Cerebellar cortex (tissue), 1 donor: ENCODE measurements at regions not wholly inside any gene's neighbourhood (a gene's known extent, or its start where the extent isn't known, plus 50 kb on each side); places are given as distances from the start of the nearest gene placed in this dataset.
A peak's percentile ranks its signal among the peaks of the same experiment; 100 is the strongest.
"Not testable (repeated sequence)": the region's sequence is repeated elsewhere in the genome, so short reads cannot be mapped to it uniquely, and the experiment has no call there.

Experiments used
- DNase-seq: peaks from one replicate; pipeline ENCODE4 v3.0.0-alpha.2; 2015; ENCODE audit warnings: low spot score

DNA sequence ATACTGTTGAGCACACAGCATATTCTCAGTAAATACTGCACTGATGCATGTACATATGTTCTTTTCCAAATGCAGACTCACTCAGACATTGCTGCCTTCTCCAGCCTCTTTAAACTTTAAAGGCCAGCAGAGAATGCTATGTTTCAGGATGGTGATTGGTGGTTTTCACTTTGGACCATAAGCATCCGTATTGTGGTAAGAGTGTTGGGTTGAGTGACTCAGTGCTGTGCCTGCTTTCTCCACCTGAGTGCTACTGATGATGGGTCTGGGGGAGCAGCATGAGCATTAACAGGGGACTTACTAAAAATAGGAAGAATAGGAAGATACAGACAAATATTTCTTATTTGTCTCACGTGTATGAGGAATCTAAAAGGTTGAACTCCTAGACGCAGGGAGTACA, 56.3 kb upstream of the ZNF92 start:
- DNase-seq: no peak

DNA sequence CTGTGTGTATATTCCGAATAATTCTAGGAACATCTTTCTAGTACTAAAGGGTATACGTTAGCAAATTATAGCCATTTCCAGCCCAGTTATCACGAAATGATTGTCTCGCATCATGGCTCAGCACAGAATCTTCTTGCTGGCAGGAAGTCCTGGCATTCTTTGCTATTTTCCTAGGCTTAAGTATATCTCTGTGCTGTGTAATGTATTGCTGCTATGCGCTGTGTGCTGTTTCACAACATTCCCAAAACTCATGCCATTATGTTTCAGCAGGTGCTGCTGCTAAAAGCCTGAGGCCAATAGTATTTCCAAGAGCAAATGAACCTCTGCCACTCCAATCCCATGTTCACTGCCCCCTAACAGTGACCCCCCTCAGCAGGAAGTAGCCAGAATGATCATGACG, 62.9 kb upstream of the ZNF92 start:
- DNase-seq: no peak

DNA sequence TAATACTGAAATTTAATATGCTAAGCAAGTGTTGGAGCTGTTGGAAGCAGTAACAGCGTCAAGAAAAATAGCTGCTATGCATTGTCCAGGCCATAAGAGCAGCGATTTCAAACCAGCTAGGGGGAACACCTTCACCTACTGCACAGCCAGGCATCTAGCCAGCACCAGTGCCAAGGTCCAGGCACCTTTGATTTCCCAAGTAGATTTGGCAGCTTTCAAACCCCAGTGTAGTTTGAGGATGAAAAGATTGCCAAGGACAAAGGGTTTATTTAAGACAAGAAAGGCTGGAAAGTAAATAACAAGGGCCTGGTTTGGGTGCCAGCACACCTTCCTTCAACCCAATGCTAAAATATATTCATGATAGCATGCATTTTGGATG, 65.4 kb upstream of the ZNF92 start:
- no peak for DNase-seq

DNA sequence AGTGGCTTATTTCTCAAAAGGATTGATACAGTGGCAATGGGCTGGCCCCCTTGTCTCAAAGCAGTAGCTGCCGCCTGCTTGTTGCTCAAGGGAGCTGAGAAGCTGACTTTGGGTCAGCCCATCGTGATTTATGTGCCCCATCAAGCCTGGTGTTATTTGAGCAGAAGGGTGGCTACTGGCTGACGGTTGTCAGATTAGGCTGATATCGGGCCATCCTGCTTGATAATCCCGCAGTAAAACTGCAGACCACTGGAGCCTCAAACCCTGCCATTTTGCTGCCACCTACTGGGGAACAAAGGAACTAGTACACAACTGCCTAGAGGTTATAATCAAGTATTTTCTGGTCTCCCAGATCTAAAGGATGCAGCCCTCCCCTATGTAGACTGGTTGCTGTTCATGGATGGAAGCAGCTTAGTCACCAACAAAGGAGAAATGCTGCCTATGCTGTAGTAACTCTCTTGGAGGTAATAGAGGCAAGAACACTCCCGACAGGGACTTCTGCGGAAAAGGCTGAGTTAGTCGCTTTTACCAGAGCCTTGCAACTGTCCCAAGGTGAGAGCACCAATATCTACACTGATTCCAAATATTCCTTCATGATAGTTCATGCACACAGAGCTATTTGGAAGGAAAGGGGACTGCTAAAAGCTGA, 65.9 kb upstream of the ZNF92 start:
- peak; percentile 84 for DNase-seq

DNA sequence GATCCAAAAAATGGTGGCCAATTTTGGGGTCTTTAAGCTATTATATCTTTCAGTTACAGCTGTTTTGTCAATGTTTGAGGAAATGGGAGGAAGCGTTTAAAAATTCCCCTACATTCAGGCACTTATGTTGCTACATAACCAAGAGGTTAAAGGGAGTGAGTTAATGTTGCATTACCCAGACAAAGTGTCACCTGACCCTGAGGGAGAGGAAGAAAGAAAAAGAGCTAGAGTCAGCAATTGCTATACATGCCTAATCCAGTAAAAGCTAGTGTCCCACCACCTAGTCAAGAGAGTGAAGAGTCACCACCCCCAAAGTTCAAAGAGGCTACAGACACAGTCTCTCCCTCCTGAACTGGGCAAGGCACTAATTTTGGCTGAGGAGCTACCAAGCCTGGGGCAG, 69.5 kb upstream of the ZNF92 start:
- DNase-seq: no peak

DNA sequence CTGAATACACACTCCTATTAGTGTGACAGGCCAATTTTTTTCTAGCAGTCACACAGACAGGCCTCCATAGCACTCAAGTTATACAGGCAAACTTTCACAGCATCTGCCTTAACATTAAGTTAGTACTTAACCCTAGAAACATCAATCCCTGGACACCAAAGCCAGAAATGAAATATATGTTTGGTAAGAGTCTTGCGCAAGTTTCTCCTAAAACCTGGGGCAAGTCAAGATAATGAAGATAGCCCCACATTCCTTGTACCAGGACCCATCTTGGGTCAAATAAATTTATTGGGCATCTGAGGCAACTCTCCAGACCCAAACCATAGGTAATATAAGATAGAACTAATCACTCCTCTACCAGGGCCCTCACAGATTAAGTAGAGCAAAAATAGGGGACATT, 70.8 kb upstream of the ZNF92 start:
- no peak for DNase-seq

DNA sequence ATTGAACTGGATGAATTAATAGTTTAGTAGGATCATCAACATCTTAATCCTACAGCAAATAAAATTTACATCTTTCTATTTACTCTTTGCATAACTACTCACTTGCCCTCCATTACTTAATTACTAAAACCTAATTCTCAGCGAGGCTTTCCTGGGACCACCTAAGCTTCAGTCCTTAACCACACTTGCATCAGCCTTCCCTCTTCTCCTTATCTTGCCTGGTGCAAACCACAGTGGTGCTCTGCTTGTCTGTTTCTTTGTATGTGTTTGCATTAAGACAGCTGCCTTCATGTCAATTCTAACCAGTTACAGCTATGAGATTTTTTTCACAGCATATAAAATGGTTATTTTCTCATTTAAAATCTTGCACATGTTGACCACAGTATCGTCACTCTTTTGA, 72.6 kb upstream of the ZNF92 start:
- DNase-seq: no peak

DNA sequence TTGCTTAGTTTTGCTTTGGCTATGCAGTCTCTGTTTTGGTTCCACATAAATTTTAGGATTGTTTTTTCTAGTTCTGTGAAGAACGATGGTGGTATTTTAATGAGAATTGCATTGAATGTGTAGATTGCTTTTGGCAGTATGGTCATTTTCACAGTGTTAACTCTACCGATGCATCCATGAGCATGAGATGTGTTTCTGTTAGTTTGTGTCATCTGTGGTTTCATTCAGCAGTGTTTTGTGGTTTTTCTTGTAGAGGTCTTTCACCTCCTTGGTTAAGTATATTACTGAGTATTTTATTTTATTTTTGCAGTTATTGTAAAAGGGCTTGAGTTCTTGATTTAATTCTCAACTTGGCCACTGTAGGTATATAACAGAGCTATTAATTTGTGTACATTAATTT, 78.2 kb upstream of the ZNF92 start:
- DNase-seq: no peak

DNA sequence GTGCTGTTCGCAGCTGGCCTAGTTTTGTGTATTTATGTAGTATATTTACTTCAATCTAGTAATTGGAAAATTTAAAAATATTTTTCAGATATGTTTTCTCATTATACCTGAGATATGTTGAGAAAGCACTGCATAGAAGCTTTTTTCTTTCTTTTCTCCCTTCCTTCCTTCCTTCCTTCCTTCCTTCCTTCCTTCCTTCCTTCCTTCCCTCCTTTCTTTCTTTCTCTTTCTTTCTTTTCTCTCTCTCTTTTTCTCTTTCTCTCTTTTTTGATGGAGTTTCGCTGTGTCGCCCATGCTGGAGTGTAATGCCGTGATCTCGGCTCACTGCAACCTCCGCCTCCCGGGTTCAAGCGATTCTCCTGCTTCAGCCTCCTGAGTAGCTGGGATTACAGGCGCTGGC, 83.3 kb upstream of the ZNF92 start:
- not testable (repeated sequence) for DNase-seq

DNA sequence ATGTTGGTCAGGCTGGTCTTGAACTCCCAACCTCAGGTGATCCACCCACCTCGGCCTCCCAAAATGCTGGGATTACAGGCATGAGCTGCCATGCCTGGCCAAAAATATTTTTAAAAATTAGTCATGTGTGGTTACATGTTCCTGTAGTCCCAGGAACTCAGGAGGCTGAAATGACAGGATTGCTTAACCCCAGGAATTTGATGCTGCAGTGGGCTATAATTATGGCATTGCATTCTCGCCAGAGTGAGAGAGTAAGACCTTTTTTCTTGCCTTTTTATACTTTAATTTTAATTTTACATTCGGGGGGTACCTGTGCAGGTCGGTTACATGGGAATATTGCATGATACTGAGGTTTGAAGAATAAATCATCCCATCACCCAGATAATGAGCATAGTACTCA, 86.6 kb upstream of the ZNF92 start:
- no peak for DNase-seq

DNA sequence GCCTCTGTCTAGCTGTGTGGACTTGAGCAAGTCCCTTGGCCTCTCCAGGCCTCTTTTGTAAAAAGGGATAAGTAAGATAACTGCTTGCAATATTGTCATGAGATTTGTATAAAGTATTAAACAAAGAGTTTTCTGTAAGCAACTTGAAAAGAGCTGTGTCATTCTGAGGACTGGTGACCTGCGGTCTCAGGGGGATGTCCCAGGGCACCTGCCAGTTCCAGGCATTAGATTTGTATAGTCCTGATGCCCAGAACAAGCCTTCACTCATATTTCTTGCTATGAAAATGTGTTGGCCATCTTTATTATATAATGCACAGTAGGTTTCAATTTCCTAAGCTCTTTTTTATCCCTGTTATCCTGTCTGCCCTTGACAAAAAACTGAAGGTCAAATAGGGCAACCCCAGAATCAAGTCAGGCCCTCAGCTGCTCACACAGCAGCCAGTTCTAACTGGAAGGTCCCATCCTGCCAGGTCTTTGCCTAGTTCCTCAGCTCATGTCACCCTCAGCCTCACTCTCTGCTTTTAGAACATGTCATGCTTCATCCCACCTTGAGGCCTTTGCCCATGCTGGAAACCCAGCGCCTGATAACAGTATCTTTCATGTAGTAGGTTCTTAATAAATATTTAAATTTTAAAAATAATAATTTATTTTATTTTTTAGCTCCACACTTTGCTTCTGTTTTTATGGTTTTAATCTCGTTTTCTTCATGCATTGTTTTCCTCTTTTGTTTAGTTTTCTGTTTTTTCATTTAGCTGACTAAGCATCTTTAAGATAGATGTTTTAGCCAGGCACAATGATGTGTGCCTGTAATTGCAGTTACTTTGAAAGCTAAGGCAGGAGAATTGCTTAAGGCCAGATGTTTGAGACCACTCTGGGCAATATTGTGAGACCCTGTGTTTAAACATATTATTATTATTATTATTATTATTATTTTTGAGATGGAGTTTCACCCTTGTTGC, 87.5 kb upstream of the ZNF92 start:
- DNase-seq: no peak

DNA sequence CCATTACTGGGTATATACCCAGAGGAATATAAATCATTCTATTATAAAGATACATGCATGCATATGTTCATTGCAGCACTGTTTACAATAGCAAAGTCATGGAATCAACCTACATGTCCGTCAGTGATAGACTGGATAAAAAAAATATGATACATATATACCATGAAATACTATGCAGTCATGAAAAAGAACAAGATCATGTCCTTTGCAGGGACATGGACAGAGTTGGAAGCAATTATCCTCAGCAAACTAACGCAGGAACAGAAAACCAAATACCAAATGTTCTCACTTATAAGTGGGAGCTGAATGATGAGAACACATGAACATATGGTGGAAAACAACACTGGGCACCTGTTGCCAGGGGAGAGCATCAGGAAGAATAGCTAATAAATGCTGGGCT, 88.4 kb upstream of the ZNF92 start:
- DNase-seq: not testable (repeated sequence)

DNA sequence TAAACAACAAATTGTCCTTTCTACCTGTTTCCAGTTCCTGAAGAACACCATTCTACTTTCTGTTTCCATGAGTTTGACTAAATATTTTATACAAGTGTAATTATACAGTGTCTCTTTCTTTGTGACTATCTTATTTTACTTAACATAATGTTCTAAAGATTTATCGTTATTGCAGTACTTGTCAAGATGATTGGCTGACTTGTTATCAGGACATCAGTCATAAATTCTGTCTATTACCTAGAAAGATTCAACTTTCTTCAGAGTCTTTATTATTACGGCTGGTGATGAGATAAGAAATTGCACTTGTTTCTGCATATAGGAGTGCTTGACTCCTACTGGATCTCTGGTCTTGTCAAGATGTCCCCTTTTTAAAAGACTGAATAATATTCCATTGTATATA, 93.9 kb upstream of the ZNF92 start:
- DNase-seq: no peak

DNA sequence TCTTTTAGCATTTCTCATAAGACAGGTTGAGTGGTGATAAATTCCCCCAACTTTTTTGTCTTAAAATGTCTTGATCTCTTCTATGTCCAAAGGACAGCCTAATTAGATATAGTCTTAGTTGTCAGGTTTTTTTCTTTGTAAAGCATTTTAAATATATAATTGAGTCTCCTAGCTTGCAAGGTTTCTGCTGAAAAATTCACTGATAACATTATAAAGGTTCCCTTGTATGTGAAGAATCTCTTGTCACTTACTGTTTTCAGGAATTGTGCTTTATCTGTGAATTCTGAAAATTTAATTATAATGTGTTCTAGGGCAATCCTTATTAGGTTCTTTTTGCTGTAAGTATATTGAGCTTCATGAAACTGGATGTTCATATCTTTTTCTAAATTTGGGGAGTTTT, 96.8 kb upstream of the ZNF92 start:
- no peak for DNase-seq

DNA sequence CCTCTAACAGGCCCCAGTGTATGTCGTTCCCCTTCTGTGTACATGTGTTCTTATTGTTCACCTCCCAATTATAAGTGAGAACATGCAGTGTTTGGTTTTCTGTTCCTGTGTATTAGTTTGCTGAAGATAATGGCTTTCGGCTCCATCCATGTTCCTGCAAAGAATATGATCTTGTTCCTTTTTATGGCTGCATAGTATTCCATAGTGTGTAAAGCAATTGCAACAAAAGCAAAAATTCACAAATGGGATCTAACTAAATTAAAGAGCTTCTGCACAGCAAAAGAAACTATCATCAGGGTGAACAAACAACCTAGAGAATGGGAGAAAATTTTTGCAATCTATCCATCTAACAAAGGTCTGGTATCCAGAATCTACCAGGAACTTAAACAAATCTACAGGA, 102.2 kb upstream of the ZNF92 start:
- not testable (repeated sequence) for DNase-seq

DNA sequence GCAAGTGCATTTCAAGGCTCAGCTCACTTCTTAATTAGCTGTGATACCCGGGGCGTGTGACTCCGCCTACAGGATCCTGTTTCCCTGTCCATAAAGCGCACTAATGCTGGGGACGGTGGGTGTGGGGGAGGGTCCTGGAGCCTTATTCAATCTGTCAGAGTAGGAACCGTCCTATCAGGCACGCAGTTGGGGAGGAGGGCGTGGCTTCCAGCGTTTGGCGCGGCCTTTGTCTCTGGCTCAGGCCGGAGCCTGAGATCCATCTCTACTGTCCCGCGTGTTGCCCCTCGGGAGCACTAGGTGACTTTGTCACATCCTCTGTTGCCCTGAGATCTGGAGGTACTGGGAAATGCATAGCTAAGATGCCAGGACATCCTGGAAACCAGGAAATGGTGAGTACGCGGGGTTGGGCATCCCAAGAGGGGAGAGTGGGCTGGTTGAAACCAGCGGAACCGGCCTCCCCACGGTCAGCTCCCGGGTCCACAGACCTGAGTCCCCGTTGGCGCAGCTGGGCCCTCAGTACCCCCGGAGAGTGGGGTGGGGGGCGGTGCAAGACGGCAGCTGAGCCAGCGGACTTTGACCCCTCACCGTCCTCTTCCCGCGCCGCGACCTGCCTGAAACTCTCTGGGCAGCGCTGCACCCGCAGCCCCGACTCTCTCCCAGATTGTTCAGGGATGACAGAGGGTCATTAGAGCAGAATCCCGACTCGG, 104.4 kb upstream of the ZNF92 start:
- DNase-seq: peak; percentile 81

DNA sequence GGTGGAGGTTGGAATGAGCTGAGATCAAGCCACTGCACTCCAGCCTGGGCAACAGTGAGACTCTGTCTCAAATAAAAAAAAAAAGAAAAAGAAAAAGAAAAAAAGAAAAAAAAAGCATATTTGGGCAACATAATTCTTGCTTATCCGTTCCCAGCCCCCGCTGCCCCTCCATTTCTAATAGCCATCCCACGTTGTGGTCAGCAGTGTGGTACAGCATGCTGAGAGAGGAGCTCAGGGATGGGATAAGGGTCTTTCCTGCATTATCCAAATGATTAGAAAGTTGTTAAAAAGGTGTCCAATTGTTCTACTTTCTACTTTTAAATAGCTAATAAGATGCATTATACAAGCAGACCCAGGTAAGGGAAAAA, 104.9 kb upstream of the ZNF92 start:
- DNase-seq: no peak

DNA sequence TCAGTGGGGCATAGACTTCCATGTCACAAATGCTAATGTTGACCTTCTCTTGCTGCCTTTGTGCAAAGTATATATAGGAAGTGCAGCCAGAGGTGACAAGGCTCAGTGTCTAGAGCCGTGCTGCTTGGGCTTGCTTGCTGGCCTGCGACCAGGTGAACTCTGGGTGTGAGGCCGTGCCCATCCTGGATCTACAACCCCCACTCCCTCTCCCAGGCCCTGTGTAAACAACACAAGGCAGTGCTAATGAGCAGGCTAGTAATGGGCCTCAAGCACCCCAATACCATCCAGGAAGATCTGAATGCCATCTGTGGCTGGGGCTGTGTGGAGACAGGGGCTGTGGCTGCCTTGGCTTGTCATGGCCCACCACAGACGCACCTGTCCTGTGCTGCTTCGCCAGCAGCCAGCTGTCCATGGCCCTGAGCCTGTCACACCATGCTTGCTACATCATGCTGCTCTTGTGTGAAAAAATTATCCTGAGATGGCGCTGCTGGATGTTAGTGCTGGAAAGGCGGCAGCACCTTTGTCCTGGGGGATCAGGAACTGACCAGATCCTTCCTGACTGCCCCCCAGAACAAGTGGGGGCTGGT, 107.6 kb upstream of the ZNF92 start:
- no peak for DNase-seq

DNA sequence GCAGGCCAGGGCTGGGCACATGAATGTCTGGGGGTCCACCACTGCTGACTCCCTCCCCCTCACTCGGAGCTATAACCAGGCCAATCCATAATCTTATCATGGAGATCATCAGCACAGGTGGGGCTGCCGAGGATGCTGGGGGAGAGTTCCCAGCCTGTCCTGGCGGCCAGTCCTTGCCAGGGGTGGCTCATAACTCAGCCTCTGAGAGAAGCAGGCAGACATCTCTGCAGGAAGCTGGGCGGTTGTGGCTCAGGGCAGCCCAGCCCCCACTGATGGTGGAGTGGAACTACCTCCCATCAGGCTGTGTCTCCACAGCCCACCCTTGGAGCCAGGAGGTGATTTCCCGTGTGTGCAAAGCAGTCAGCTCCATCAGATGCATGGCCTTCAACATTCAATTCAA, 109.4 kb upstream of the ZNF92 start:
- DNase-seq: no peak

DNA sequence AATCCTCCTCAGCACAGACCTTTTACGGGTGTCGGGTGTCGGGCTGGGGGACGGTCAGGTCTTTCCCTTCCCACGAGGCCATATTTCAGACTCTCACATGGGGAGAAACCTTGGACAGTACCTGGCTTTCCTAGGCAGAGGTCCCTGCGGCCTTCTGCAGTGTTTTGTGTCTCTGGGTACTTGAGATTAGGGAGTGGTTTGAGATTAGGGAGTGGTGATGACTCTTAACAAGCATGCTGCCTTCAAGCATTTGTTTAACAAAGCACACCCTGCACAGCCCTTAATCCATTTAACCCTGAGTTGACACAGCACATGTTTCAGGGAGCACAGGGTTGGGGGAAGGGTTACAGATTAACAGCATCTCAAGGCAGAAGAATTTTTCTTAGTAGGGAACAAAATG, 113.0 kb upstream of the ZNF92 start:
- not testable (repeated sequence) for DNase-seq

DNA sequence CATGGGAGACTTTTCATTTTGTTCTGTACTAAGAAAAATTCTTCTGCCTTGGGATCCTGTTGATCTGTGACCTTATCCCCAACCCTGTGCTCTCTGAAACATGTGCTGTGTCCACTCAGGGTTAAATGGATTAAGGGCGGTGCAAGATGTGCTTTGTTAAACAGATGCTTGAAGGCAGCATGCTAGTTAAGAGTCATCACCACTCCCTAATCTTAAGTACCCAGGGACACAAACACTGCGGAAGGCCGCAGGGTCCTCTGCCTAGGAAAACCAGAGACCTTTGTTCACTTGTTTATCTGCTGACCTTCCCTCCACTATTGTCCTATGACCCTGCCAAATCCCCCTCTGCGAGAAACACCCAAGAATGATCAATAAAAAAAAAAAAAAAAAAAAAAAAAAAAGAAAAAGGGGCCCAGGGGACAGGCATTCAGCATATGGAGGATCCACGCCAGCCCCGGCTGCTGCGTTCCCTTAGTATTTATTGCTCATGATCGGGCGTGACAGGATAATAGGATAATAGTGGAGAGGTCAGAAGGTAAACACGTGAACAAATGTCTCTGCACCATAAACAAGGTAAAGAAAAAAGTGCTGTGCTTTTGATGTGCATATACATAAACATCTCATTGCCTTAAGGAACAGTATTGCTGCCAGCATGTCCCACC, 113.7 kb upstream of the ZNF92 start:
- not testable (repeated sequence) for DNase-seq

DNA sequence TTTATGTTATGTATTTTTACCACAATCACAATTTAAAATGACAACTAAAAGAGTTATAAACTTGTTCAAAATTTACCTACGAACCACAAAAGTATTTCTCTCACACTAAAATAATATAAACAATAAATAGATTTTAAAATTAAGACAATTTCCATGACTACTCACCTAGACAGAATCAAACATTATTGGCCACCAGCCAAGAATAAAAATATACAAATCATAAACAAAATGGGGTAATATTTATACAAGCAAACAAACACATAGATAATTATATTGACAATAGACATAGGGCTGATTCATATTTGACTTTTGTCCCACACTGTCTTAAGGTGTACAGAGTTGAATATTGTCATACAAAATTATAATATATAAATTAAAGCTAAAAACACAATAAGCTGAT, 119.6 kb upstream of the ZNF92 start:
- DNase-seq: no peak
